Lung (tissue), 11 donors: ENCODE measurements at regions not wholly inside any gene's neighbourhood (a gene's known extent, or its start where the extent isn't known, plus 50 kb on each side); places are given as distances from the start of the nearest gene placed in this dataset.

ENCODE experiments used
- ATAC-seq: fragments of 200-7000 bp; cut with Tn5 transposase; one replicate; pipeline ENCODE4 v1.9.1; 2020; ENCODE audit warnings: moderate number of reproducible peaks; ENCODE audit not compliant: insufficient read depth, low FRiP score
- DNase-seq, 3 donors: peaks; one replicate each; pipeline ENCODE4 v3.0.0-alpha.2; 2013 to 2017
- H3K27ac ChIP-seq, 2 donors: one replicate each; pipeline ENCODE4 v1.5.1; 2013; ENCODE audit warnings: mild to moderate bottlenecking in 2 of 2, moderate library complexity in 2 of 2, control low read depth in 1 of 2, inconsistent platforms in 1 of 2, low read depth in 1 of 2, low read length in 1 of 2
- H3K27me3 ChIP-seq, 3 donors: one replicate each; pipeline ENCODE4 v1.5.1; 2013; ENCODE audit warnings: low read length in 2 of 3; ENCODE audit not compliant: control insufficient read depth in 3 of 3, insufficient read depth in 3 of 3
- H3K36me3 ChIP-seq, 4 donors: one replicate each; pipeline ENCODE4 v1.5.1; 2013; ENCODE audit warnings: low read length in 4 of 4, mild to moderate bottlenecking in 1 of 4, moderate library complexity in 1 of 4; ENCODE audit not compliant: control insufficient read depth in 4 of 4, insufficient read depth in 4 of 4
- H3K4me1 ChIP-seq, 5 donors: one replicate each; pipeline ENCODE4 v1.5.1; 2013; ENCODE audit warnings: low read length in 5 of 5, mild to moderate bottlenecking in 2 of 5, moderate library complexity in 1 of 5; ENCODE audit not compliant: control insufficient read depth in 5 of 5, insufficient read depth in 5 of 5
- H3K4me3 ChIP-seq: one replicate; pipeline ENCODE4 v1.5.1; 2013; ENCODE audit warnings: mild to moderate bottlenecking, control low read depth, moderate library complexity
- H3K9ac ChIP-seq, 2 donors: one replicate each; pipeline ENCODE4 v1.5.1; 2013; ENCODE audit warnings: low read length in 2 of 2, control low read depth in 1 of 2; ENCODE audit not compliant: insufficient read depth in 1 of 2
- H3K9me3 ChIP-seq, 4 donors: one replicate each; pipeline ENCODE4 v1.5.1; 2013; ENCODE audit warnings: low read length in 3 of 4, mild to moderate bottlenecking in 1 of 4, moderate library complexity in 1 of 4; ENCODE audit not compliant: control insufficient read depth in 4 of 4, insufficient read depth in 3 of 4
- WGBS, 2 donors: extraction: QIAGEN DNeasy Blood & Tissue Kit; methylation state at CpG; one replicate each; pipeline ENCODE4 v1.1.7; 2013; 5-methylcytosine and 5-hydroxymethylcytosine counted together
- TF ChIP-seq, protein P1 (sequence below): IDR thresholded peaks from 2 replicates; pipeline ENCODE4 v1.5.1; 2012; ENCODE audit warnings: mild to moderate bottlenecking; ENCODE audit errors: control extremely low read depth, extremely low read depth
- donor health status: control.
- donor health status: control.
- donor health status: Bipolar disorder and iron deficiency.
- donor health status: healthy.
- donor health status: DM: yes; HTN: yes; CAD: no.

DNA sequence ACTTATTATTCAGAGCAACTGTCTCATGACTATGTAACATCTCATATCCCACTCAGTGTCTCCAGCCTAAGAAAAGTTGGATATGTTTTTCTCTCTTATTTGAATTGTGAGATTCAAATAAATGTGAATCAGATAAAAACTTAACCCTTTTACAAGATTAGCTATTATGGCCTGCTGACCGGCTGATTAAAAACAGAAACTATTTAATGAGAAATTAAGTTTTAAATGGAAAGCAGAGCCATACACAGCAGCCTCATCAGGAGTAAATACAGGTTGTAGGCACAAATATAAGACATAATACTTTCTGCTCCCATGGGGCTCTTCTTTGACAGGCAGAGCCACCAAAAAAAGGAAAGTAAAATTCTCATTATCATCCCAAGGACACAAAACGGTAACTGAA, 307.0 kb upstream of the PRMT6 start:
- TF ChIP-seq, protein P1, sequence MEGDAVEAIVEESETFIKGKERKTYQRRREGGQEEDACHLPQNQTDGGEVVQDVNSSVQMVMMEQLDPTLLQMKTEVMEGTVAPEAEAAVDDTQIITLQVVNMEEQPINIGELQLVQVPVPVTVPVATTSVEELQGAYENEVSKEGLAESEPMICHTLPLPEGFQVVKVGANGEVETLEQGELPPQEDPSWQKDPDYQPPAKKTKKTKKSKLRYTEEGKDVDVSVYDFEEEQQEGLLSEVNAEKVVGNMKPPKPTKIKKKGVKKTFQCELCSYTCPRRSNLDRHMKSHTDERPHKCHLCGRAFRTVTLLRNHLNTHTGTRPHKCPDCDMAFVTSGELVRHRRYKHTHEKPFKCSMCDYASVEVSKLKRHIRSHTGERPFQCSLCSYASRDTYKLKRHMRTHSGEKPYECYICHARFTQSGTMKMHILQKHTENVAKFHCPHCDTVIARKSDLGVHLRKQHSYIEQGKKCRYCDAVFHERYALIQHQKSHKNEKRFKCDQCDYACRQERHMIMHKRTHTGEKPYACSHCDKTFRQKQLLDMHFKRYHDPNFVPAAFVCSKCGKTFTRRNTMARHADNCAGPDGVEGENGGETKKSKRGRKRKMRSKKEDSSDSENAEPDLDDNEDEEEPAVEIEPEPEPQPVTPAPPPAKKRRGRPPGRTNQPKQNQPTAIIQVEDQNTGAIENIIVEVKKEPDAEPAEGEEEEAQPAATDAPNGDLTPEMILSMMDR = no peak
- Histone ChIP-seq H3K27ac (no peak overlapping the region), H3K27me3 (no peaks in the 10 kb centered on the region), H3K9ac (no peak overlapping the region), H3K36me3 (no peaks in the 10 kb centered on the region), H3K9me3 (no peaks in the 10 kb centered on the region), H3K4me3 (no peak overlapping the region), H3K4me1 (peaks cover 0 to 10% (median 0%) of the 10 kb centered on the region in 5 donors)
- WGBS, 2 donors = 40 to 87% methylated on average over 2 of the region's 2 CpGs
- no peak for DNase-seq
- ATAC-seq = no peak

DNA sequence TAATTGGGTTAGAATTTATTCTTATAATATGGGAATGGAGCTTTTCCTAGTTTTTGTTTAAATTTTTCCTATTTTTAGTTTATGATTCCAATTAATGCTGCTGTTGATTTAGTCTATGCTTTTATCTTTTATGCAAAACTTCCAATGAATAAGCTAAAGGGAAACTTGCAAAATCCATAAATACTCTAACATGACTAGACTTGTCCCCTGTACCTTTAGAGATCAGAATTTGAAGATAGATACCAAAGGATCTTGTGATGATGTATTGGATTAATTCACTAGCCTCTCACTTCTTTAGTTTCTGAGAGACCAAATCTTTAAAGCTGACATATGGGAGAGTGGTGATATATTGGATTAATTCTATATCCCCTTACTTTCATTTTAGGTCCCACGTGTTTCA, 306.6 kb upstream of the PRMT6 start:
- Histone ChIP-seq H3K36me3 (no peaks in the 10 kb centered on the region), H3K4me3 (no peak overlapping the region), H3K27ac (no peak overlapping the region), H3K9me3 (no peaks in the 10 kb centered on the region), H3K27me3 (no peaks in the 10 kb centered on the region), H3K4me1 (peaks cover 0 to 10% (median 0%) of the 10 kb centered on the region in 5 donors), H3K9ac (no peak overlapping the region)
- ATAC-seq (no peak), DNase-seq (no peak)
- 66 to 84% methylated on average over 1 of the region's 1 CpG for WGBS, 2 donors
- TF ChIP-seq, protein P1 = no peak

DNA sequence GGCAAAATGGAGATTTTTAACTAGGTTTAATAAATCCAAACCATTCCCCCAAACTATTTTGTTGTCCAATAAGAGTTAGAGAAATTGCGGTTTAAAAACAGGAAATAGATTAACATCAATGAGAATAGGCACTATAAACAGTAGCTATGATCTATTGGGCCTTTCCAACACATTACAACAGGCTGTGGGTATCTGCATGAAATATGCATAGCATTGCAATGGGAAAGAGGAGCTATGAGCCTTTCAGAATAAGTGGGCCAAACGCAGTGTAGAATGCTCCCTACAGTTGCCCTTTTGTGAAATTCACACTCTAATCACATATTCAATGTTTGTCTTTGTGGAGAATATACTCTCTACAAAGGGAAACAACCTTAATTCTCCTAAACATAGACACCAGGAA, 305.5 kb upstream of the PRMT6 start:
- Histone ChIP-seq H3K27me3 (no peaks in the 10 kb centered on the region), H3K36me3 (no peaks in the 10 kb centered on the region), H3K4me1 (peaks cover 0 to 10% (median 0%) of the 10 kb centered on the region in 5 donors), H3K27ac (no peak overlapping the region), H3K9ac (no peak overlapping the region), H3K4me3 (no peak overlapping the region), H3K9me3 (no peaks in the 10 kb centered on the region)
- DNase-seq (no peak), ATAC-seq (no peak)
- 68 to 73% methylated on average over 2 of the region's 2 CpGs for WGBS, 2 donors
- TF ChIP-seq, protein P1 = no peak

DNA sequence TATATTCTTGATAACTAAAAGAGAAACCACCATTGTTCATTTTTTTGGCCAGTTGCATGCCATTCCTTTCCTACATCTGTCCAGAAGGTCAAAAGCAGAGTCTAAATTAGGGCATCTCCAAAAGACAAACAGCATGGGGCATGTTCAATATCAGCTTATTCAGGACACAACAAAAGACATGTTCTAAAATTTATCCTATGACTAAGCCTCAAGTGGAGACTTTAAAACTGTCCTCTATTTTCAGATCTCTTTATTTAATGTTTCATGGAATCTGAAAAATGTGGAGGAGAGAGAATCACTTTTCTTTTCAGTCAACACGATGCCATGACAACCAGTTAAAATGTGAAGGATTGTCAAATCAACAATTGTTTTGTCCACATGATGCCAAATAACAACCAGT, 303.4 kb upstream of the PRMT6 start:
- no peaks in the 10 kb centered on the region for H3K36me3 ChIP-seq
- DNase-seq = no peak
- TF ChIP-seq, protein P1 = no peak
- no peaks in the 10 kb centered on the region for H3K9me3 ChIP-seq
- H3K27me3 ChIP-seq = no peaks in the 10 kb centered on the region
- WGBS, 2 donors = 83 to 89% methylated on average over 1 of the region's 1 CpG
- ATAC-seq = no peak
- no peaks in the 10 kb centered on the region for H3K4me1 ChIP-seq
- no peak overlapping the region for H3K4me3 ChIP-seq
- H3K9ac ChIP-seq = no peak overlapping the region
- no peak overlapping the region for H3K27ac ChIP-seq
